ENCODE measurements at regions not wholly inside any gene's neighbourhood (a gene's known extent, or its start where the extent isn't known, plus 50 kb on each side); places are given as distances from the start of the nearest gene placed in this dataset.

- no peak overlapping the region for H3K27ac ChIP-seq (ENCODE audit: low read depth, low read length)
- DNase-seq (ENCODE audit: low read depth in 1 of 2, low spot score in 2 of 2) (no peak), FAIRE-seq (no peak)
- no peak overlapping the region for H2BK12ac ChIP-seq (ENCODE audit: low read depth, low read length)
- no peaks in the 10 kb centered on the region for H3K79me1 ChIP-seq (ENCODE audit: low read depth, low read length)
- 69% methylated on average over 15 of the region's 15 CpGs; no CpG with 5 or more reads in 1 of the 2 experiments for WGBS, 2 experiments (ENCODE audit: extremely low coverage in 1 of 2, insufficient coverage in 1 of 2, insufficient read length in 1 of 2, insufficient replicate concordance in 2 of 2, low coverage in 1 of 2, low lambda C conversion rate in 2 of 2, missing lambda C conversion rate in 1 of 2)
- no peak overlapping the region for H2BK15ac ChIP-seq (ENCODE audit: low read length)
- H2BK20ac ChIP-seq (ENCODE audit: low read length) = no peak overlapping the region
- H3K79me2 ChIP-seq (ENCODE audit: control insufficient read depth in 1 of 2, insufficient read depth in 2 of 2, low read length in 2 of 2) = no peaks in the 10 kb centered on the region
- no peak overlapping the region for H3K18ac ChIP-seq (ENCODE audit: extremely low read depth, low read length)
- peak overlapping the region; percentile 64 to 67 for H3K4me2 ChIP-seq (ENCODE audit: insufficient read depth in 1 of 2, low read depth in 2 of 2, low read length in 2 of 2)
- H2AK5ac ChIP-seq (ENCODE audit: low read depth, low read length) = no peak overlapping the region
- no peak overlapping the region for H3K14ac ChIP-seq (ENCODE audit: insufficient read length)
- peaks cover 11% of the 10 kb centered on the region; the same call in 1 of the 2 replicates for H3K23me2 ChIP-seq (ENCODE audit: low read depth, low read length)
- H2BK5ac ChIP-seq (ENCODE audit: low read depth, low read length) = no peak overlapping the region
- POLR2A ChIA-PET (ENCODE audit: partially characterized antibody) = interaction anchor here (1.4 kb wide), 1 partner anchor 19 kb away, joined by 3 read pairs; no protein-coding TSS in a partner anchor
- H3K4ac ChIP-seq (replicated peaks; ENCODE audit: insufficient read length, low read depth, low read length) = no peak overlapping the region
- H3K56ac ChIP-seq (replicated peaks; ENCODE audit: insufficient read length, low read depth, low read length) = no peak overlapping the region
- peaks cover 20 to 41% (median 31%) of the 10 kb centered on the region in 4 experiments for H3K27me3 ChIP-seq (replicated peaks in 1 of 4; ENCODE audit: control insufficient read depth in 3 of 4, extremely low read depth in 1 of 4, insufficient read depth in 3 of 4, low read length in 3 of 4)
- no peak overlapping the region for H2AFZ ChIP-seq (ENCODE audit: low read length)
- H4K8ac ChIP-seq (ENCODE audit: extremely low read depth, insufficient read depth, low read length) = no peak overlapping the region
- no peak overlapping the region for H2BK120ac ChIP-seq (replicated peaks; ENCODE audit: low read depth, low read length)
- peaks cover 0 to 5% (median 3%) of the 10 kb centered on the region in 4 experiments; a peak in 3 of 7 replicates for H3K4me1 ChIP-seq (replicated peaks in 1 of 4; ENCODE audit: control insufficient read depth in 3 of 4, insufficient read depth in 4 of 4, low read length in 3 of 4)
- no peaks in the 10 kb centered on the region; a peak in 1 of 8 replicates for H3K36me3 ChIP-seq (ENCODE audit: control insufficient read depth in 2 of 4, insufficient read depth in 4 of 4, low read length in 3 of 4)
- H4K91ac ChIP-seq (replicated peaks; ENCODE audit: insufficient read length, low read length) = no peak overlapping the region
- H4K5ac ChIP-seq (ENCODE audit: insufficient read length, low read depth, low read length) = no peak overlapping the region
- no peaks in the 10 kb centered on the region for H3K9me3 ChIP-seq (ENCODE audit: insufficient read depth in 2 of 2, low read depth in 1 of 2, low read length in 1 of 2)
- H3K23ac ChIP-seq (ENCODE audit: insufficient read length) = no peak overlapping the region
- H4K20me1 ChIP-seq (replicated peaks in 1 of 2; ENCODE audit: control insufficient read depth in 1 of 2, insufficient read depth in 2 of 2, low read length in 2 of 2) = peaks cover 0 to 8% of the 10 kb centered on the region in 2 experiments
- CTCF ChIA-PET (ENCODE audit: partially characterized antibody) = interaction anchor here (0.7 to 1.7 kb wide), 9 partner anchors 9 to 169 kb away, joined by 3 to 7 read pairs (median 4); no protein-coding TSS in a partner anchor
- peak overlapping the region; percentile 26 to 57 (median 34); a peak in 6 of 8 replicates for H3K4me3 ChIP-seq (ENCODE audit: extremely low read depth in 1 of 4, insufficient read depth in 2 of 4, low read depth in 3 of 4, low read length in 4 of 4)
- H3K9ac ChIP-seq (replicated peaks in 1 of 4; ENCODE audit: extremely low read depth in 1 of 4, low read depth in 3 of 4, low read length in 3 of 4) = no peak overlapping the region
- TF ChIP-seq SRF (IDR thresholded peaks at IDR 0.05; ENCODE audit: low read depth, low read length) = no peak
- no peak for TF ChIP-seq YY1 (IDR thresholded peaks at IDR 0.05; ENCODE audit: low read depth, low read length)
- no peak for TF ChIP-seq SIRT6 (IDR thresholded peaks at IDR 0.05; ENCODE audit: low read length)
- no peak for TF ChIP-seq RAD21 (IDR thresholded peaks at IDR 0.05 in 1 of 2, conservative IDR thresholded peaks at IDR 0.05 in 1 of 2; ENCODE audit: low read depth in 2 of 2, low read length in 2 of 2)
These were observed 154.6 kb downstream of the FOXD2 start for GRCh38 chr1:47592296-47593012.

All from H1 (cell line).